Testis (tissue), 2 donors: ENCODE measurements at regions not wholly inside any gene's neighbourhood (a gene's known extent, or its start where the extent isn't known, plus 50 kb on each side); places are given as distances from the start of the nearest gene placed in this dataset.

Experiments
- DNase-seq: peaks from one replicate; pipeline ENCODE4 v3.0.0-alpha.2; 2019
- H3K27ac ChIP-seq, 2 donors: fragments of 200-600 bp; sonication (generic); one replicate each; pipeline ENCODE4 v1.5.1; 2019
- H3K27me3 ChIP-seq: fragments of 200-600 bp; sonication (generic); one replicate; pipeline ENCODE4 v1.5.1; 2019
- H3K36me3 ChIP-seq: fragments of 200-600 bp; sonication (generic); one replicate; pipeline ENCODE4 v1.5.1; 2017; ENCODE audit warnings: low read depth; ENCODE audit errors: missing control alignments
- H3K4me1 ChIP-seq: fragments of 200-600 bp; sonication (generic); one replicate; pipeline ENCODE4 v1.5.1; 2019
- H3K4me3 ChIP-seq, 2 donors: fragments of 200-600 bp; sonication (generic); one replicate each; pipeline ENCODE4 v1.5.1; 2017 to 2019
- H3K9me3 ChIP-seq: fragments of 200-600 bp; sonication (generic); one replicate; pipeline ENCODE4 v1.5.1; 2017
- CTCF ChIP-seq, 3 experiments: fragments of 450-650 bp in 2 of 3; fragments of 200-600 bp in 1 of 3; sonication (generic) in 1 of 3; IDR thresholded peaks; one replicate each; pipeline ENCODE4 v1.5.1; 2016 to 2019; ENCODE audit warnings: antibody characterized with exemption in 3 of 3, mild to moderate bottlenecking in 2 of 3, moderate library complexity in 1 of 3
- POLR2A ChIP-seq: fragments of 450-650 bp; IDR thresholded peaks from one replicate; pipeline ENCODE4 v1.6.1; 2017; ENCODE audit warnings: antibody characterized with exemption, mild to moderate bottlenecking, moderate library complexity
- WGBS, 2 donors: methylation state at CpG; one replicate each; pipeline ENCODE4 v1.1.5; 2018; 5-methylcytosine and 5-hydroxymethylcytosine counted together
- intact Hi-C: fragments of 100-400 bp; cut with DNase I; formaldehyde crosslinking; loops from one replicate; pipeline ENCODE4 v1.15.1; 2023; ENCODE audit warnings: low total_unique reads

GRCh38 chr13:62564770-62565169 lies 1149.1 kb upstream of the PCDH20 start:
- H3K4me3 ChIP-seq, result no peak overlapping the region
- no peaks in the 10 kb centered on the region for H3K4me1 ChIP-seq
- WGBS, 2 donors, result 85 to 92% methylated on average over 3 of the region's 3 CpGs
- H3K9me3 ChIP-seq, result no peaks in the 10 kb centered on the region
- no peaks in the 10 kb centered on the region for H3K27me3 ChIP-seq
- no peak for DNase-seq
- intact Hi-C loops, result no loop called here
- H3K27ac ChIP-seq, result no peak overlapping the region
- TF ChIP-seq CTCF (IDR thresholded peaks at IDR 0.05), result no peak
- no peak for TF ChIP-seq POLR2A
- no peaks in the 10 kb centered on the region for H3K36me3 ChIP-seq

GRCh38 chr13:62563251-62563650 lies 1147.6 kb upstream of the PCDH20 start:
- H3K9me3 ChIP-seq, result no peaks in the 10 kb centered on the region
- H3K27me3 ChIP-seq, result no peaks in the 10 kb centered on the region
- 74 to 83% methylated on average over 1 of the region's 1 CpG for WGBS, 2 donors
- H3K36me3 ChIP-seq, result no peaks in the 10 kb centered on the region
- DNase-seq, result no peak
- intact Hi-C loops, result no loop called here
- no peak overlapping the region for H3K27ac ChIP-seq
- no peaks in the 10 kb centered on the region for H3K4me1 ChIP-seq
- TF ChIP-seq POLR2A, result no peak
- H3K4me3 ChIP-seq, result no peak overlapping the region

DNA sequence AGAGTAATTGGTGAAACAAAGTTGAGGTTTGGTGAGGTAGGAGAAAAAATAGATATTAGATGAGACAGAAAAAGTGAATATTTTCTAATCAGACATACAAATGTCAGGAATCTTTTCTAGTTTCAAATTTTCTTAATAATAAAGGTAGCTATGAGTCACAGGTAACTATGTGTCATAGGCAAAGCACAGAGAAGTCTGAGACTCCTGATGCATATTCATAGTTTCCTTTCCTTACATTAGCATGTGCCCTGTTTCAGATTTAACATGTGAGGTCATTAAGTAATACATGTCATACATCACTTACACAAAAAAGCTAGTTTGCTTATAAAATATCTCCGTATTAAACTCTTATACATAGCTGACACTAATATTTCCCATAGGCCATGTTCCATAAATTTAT lies 1141.3 kb upstream of the PCDH20 start:
- H3K36me3 ChIP-seq, result no peaks in the 10 kb centered on the region
- intact Hi-C loops, result no loop called here
- WGBS, 2 donors, result 95 to 100% methylated on average over 1 of the region's 1 CpG

DNA sequence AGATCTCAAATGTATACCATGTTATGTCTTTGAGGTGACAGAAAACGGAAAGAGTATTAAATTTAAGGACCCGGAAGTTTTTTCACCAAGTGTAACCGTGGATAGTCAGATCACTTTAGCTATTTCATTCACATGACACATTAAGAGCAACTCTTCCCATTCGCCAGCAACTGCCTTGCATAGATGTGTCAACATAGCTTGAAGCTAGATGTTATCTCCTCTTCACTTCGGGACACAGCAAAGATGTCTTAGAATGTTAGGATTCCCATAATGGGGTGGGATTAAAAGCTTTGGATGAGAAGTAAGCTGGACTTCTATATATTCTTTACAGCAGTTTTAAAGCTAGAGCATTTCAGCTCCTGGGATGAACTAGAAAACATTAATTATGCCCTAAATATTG lies 1135.9 kb upstream of the PCDH20 start:
- intact Hi-C loops, result no loop called here
- Histone ChIP-seq H3K9me3 (no peaks in the 10 kb centered on the region), H3K4me3 (no peak overlapping the region), H3K27me3 (no peaks in the 10 kb centered on the region), H3K4me1 (no peaks in the 10 kb centered on the region), H3K36me3 (no peaks in the 10 kb centered on the region), H3K27ac (no peak overlapping the region)
- WGBS, 2 donors, result 74 to 88% methylated on average over 5 of the region's 5 CpGs
- no peak for DNase-seq
- TF ChIP-seq CTCF (IDR thresholded peaks at IDR 0.05) (no peak), POLR2A (no peak)

More for the DNA sequence above, 1141.3 kb upstream of the PCDH20 start:
- H3K27ac ChIP-seq, result no peak overlapping the region
- no peak for DNase-seq
- TF ChIP-seq POLR2A (no peak), CTCF (IDR thresholded peaks at IDR 0.05) (no peak)
- H3K27me3 ChIP-seq, result no peaks in the 10 kb centered on the region
- no peaks in the 10 kb centered on the region for H3K4me1 ChIP-seq
- H3K4me3 ChIP-seq, result no peak overlapping the region
- H3K9me3 ChIP-seq, result no peaks in the 10 kb centered on the region

DNA sequence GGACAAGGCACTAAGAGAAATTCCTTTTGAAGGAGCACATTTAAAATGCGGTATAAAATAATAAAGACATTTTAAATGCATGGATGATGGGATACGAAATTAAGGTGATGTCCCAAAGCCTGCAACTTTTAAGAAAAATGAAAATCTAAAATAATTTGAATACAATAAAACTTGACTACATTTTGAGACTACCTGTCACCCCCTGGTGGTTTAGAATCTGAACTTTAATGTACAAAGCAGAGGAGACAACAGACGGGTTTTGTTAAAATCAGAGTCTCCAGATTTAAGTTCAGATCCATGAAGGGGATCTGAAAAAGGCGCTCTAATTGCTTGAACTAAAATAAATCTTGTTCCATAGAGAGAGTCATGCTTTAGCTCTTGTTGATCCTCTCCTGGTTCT lies 1129.3 kb upstream of the PCDH20 start:
- Histone ChIP-seq H3K36me3 (no peaks in the 10 kb centered on the region), H3K4me1 (no peaks in the 10 kb centered on the region), H3K27me3 (no peaks in the 10 kb centered on the region), H3K27ac (no peak overlapping the region), H3K4me3 (no peak overlapping the region), H3K9me3 (no peaks in the 10 kb centered on the region)
- intact Hi-C loops, result no loop called here
- DNase-seq, result no peak
- no peak for TF ChIP-seq POLR2A
- TF ChIP-seq CTCF (IDR thresholded peaks at IDR 0.05), result no peak
- 90 to 91% methylated on average over 4 of the region's 4 CpGs for WGBS, 2 donors
